Common myeloid progenitor, CD34-positive (primary cell): ENCODE measurements at regions not wholly inside any gene's neighbourhood (a gene's known extent, or its start where the extent isn't known, plus 50 kb on each side); places are given as distances from the start of the nearest gene placed in this dataset.

Experiments
- CTCF ChIA-PET: fragments of 350-600 bp; sonication (Branson Sonifier 250); formaldehyde crosslinking; loops from one replicate; lab custom pipeline; 2021; ENCODE audit warnings: antibody characterized with exemption; lab: Charles Lee
- POLR2A ChIA-PET: fragments of 350-600 bp; sonication (Branson Sonifier 250); formaldehyde crosslinking; loops from one replicate; lab custom pipeline; 2021; ENCODE audit warnings: antibody characterized with exemption; lab: Charles Lee
- DNase-seq, 3 donors: peaks; one replicate each; pipeline versions ENCODE4 v3.0.0 to v3.0.0-alpha.2; 2013
- H3K27ac ChIP-seq, 2 experiments: 1 replicate in 1 of 2; 2 replicates in 1 of 2; pipeline ENCODE4 v1.7.0; 2013; ENCODE audit warnings: inconsistent platforms in 2 of 2, low read length in 2 of 2, mild to moderate bottlenecking in 2 of 2, low read depth in 1 of 2, moderate library complexity in 1 of 2; ENCODE audit not compliant: severe bottlenecking in 2 of 2, insufficient read depth in 1 of 2, poor library complexity in 1 of 2
- H3K27me3 ChIP-seq, 5 experiments: replicated peaks in 2 of 5; 1 replicate in 3 of 5; 2 replicates in 2 of 5; pipeline versions ENCODE4 v1.6.1 to v1.7.0; 2013; ENCODE audit warnings: low read length in 4 of 5, mild to moderate bottlenecking in 2 of 5, moderate library complexity in 2 of 5, inconsistent platforms in 1 of 5; ENCODE audit not compliant: insufficient read depth in 5 of 5, control insufficient read depth in 4 of 5
- H3K36me3 ChIP-seq, 4 experiments: 1 replicate in 2 of 4; 2 replicates in 2 of 4; pipeline versions ENCODE4 v1.6.1 to v1.7.0; 2013; ENCODE audit warnings: low read length in 3 of 4, control low read depth in 1 of 4, mild to moderate bottlenecking in 1 of 4; ENCODE audit not compliant: control insufficient read depth in 4 of 4, insufficient read depth in 4 of 4
- H3K4me1 ChIP-seq, 4 experiments: 1 replicate in 3 of 4; 2 replicates in 1 of 4; pipeline versions ENCODE4 v1.6.1 to v1.7.1; 2013; ENCODE audit warnings: low read length in 3 of 4, mild to moderate bottlenecking in 3 of 4, control low read depth in 1 of 4, inconsistent platforms in 1 of 4, moderate library complexity in 1 of 4; ENCODE audit not compliant: control insufficient read depth in 4 of 4, insufficient read depth in 4 of 4; ENCODE audit errors: control extremely low read depth in 1 of 4
- H3K4me3 ChIP-seq, 7 experiments: 1 replicate in 4 of 7; 2 replicates in 3 of 7; pipeline versions ENCODE4 v1.5.1 to v1.7.0; 2013; ENCODE audit warnings: mild to moderate bottlenecking in 7 of 7, low read length in 6 of 7, moderate library complexity in 6 of 7, inconsistent platforms in 2 of 7, low read depth in 2 of 7, control low read depth in 1 of 7; ENCODE audit not compliant: insufficient read depth in 4 of 7, control insufficient read depth in 1 of 7; ENCODE audit errors: extremely low read depth in 1 of 7
- H3K9me3 ChIP-seq, 5 experiments: 1 replicate in 4 of 5; 2 replicates in 1 of 5; pipeline versions ENCODE4 v1.6.1 to v1.7.1; 2013; ENCODE audit warnings: low read length in 4 of 5, mild to moderate bottlenecking in 2 of 5, inconsistent platforms in 1 of 5, low read depth in 1 of 5, moderate library complexity in 1 of 5; ENCODE audit not compliant: control insufficient read depth in 4 of 5, insufficient read depth in 2 of 5; ENCODE audit errors: control extremely low read depth in 1 of 5
- WGBS: methylation state at CpG from one replicate; pipeline ENCODE4 v1.1.5; 2013; ENCODE audit not compliant: insufficient coverage; 5-methylcytosine and 5-hydroxymethylcytosine counted together

GRCh38 chr11:15821451-15821850, 534.9 kb downstream of the SOX6 start:
- Histone ChIP-seq H3K36me3 (no peaks in the 10 kb centered on the region), H3K27me3 (peaks cover 0 to 4% (median 0%) of the 10 kb centered on the region in 5 experiments), H3K4me3 (no peak overlapping the region), H3K27ac (no peak overlapping the region), H3K9me3 (no peaks in the 10 kb centered on the region), H3K4me1 (peaks cover 0 to 11% (median 0%) of the 10 kb centered on the region in 4 experiments)
- ChIA-PET CTCF (interaction anchor here (1.1 to 3.0 kb wide), 6 partner anchors 10 to 792 kb away, joined by 3 to 12 read pairs (median 4); no protein-coding TSS in a partner anchor), POLR2A (no interaction called here)
- DNase-seq = no peak

GRCh38 chr11:15824060-15824459, 532.3 kb downstream of the SOX6 start:
- Histone ChIP-seq H3K4me3 (no peak overlapping the region), H3K9me3 (no peaks in the 10 kb centered on the region), H3K27ac (no peak overlapping the region), H3K4me1 (no peaks in the 10 kb centered on the region), H3K27me3 (peaks cover 0 to 4% (median 0%) of the 10 kb centered on the region in 5 experiments), H3K36me3 (no peaks in the 10 kb centered on the region)
- DNase-seq = no peak
- CTCF ChIA-PET = no interaction called here
- WGBS = 86% methylated on average over 1 of the region's 1 CpG
- POLR2A ChIA-PET = no interaction called here

- Histone ChIP-seq H3K9me3 (no peaks in the 10 kb centered on the region), H3K27ac (no peak overlapping the region), H3K4me1 (no peaks in the 10 kb centered on the region), H3K4me3 (no peak overlapping the region), H3K27me3 (peaks cover 0 to 4% (median 0%) of the 10 kb centered on the region in 5 experiments), H3K36me3 (no peaks in the 10 kb centered on the region)
- WGBS = 79% methylated on average over 4 of the region's 7 CpGs
- CTCF ChIA-PET = interaction anchor here (0.8 to 2.1 kb wide), 5 partner anchors 9 to 788 kb away, joined by 3 to 7 read pairs (median 5); no protein-coding TSS in a partner anchor
- no peak for DNase-seq
- POLR2A ChIA-PET = no interaction called here
Observed at GRCh38 chr11:15825976-15826650, 530.2 kb downstream of the SOX6 start.

- Histone ChIP-seq H3K9me3 (no peaks in the 10 kb centered on the region), H3K36me3 (no peaks in the 10 kb centered on the region), H3K4me3 (no peak overlapping the region), H3K27ac (no peak overlapping the region), H3K4me1 (no peaks in the 10 kb centered on the region), H3K27me3 (peaks cover 0 to 4% (median 0%) of the 10 kb centered on the region in 5 experiments)
- DNase-seq = peak; percentile 25 to 51 (median 45)
- CTCF ChIA-PET = interaction anchor here (0.8 to 2.4 kb wide), 5 partner anchors 7 to 787 kb away, joined by 3 to 7 read pairs (median 5); no protein-coding TSS in a partner anchor
- POLR2A ChIA-PET = interaction anchor here (0.6 kb wide), 1 partner anchor 8 kb away, joined by 3 read pairs; no protein-coding TSS in a partner anchor
Observed at GRCh38 chr11:15826826-15827225, 529.5 kb downstream of the SOX6 start.

- Histone ChIP-seq H3K4me3 (no peak overlapping the region), H3K27ac (no peak overlapping the region), H3K36me3 (no peaks in the 10 kb centered on the region), H3K27me3 (peaks cover 0 to 4% (median 2%) of the 10 kb centered on the region in 5 experiments), H3K4me1 (no peaks in the 10 kb centered on the region), H3K9me3 (no peaks in the 10 kb centered on the region)
- DNase-seq = no peak
- CTCF ChIA-PET = interaction anchor here (0.8 to 2.4 kb wide), 4 partner anchors 9 to 783 kb away, joined by 3 to 8 read pairs (median 5); no protein-coding TSS in a partner anchor
- 90% methylated on average over 4 of the region's 9 CpGs for WGBS
- POLR2A ChIA-PET = no interaction called here
Observed at GRCh38 chr11:15828215-15828853, 528.0 kb downstream of the SOX6 start.

- CTCF ChIA-PET = interaction anchor here (0.8 to 2.4 kb wide), 7 partner anchors 10 to 784 kb away, joined by 3 to 8 read pairs (median 4); no protein-coding TSS in a partner anchor
- Histone ChIP-seq H3K36me3 (no peaks in the 10 kb centered on the region), H3K27me3 (peaks cover 0 to 4% (median 2%) of the 10 kb centered on the region in 5 experiments), H3K9me3 (no peaks in the 10 kb centered on the region), H3K4me1 (no peaks in the 10 kb centered on the region), H3K27ac (no peak overlapping the region), H3K4me3 (no peak overlapping the region)
- POLR2A ChIA-PET = no interaction called here
- DNase-seq = peak in 1 of 3 donors; percentile 8
- WGBS = 86% methylated on average over 1 of the region's 1 CpG
Observed at GRCh38 chr11:15829312-15829711, 527.0 kb downstream of the SOX6 start.
